ENCODE measurements at regions not wholly inside any gene's neighbourhood (a gene's known extent, or its start where the extent isn't known, plus 50 kb on each side); places are given as distances from the start of the nearest gene placed in this dataset.

GRCh38 chr16:13638218-13638617, 281.7 kb upstream of the ERCC4 start:
- TF ChIP-seq POLR2A (IDR thresholded peaks at IDR 0.05; ENCODE audit: low read depth), result no peak
- no peak for TF ChIP-seq CTCF (IDR thresholded peaks at IDR 0.05)
